ENCODE measurements at regions not wholly inside any gene's neighbourhood (a gene's known extent, or its start where the extent isn't known, plus 50 kb on each side); places are given as distances from the start of the nearest gene placed in this dataset.

- no peak for TF ChIP-seq CTCF (IDR thresholded peaks at IDR 0.05; ENCODE audit: insufficient read depth, low read length)
- DNase-seq (ENCODE audit: low read depth) = no peak
- H3K4me3 ChIP-seq (ENCODE audit: low read depth, low read length) = no peak overlapping the region
Observed at GRCh38 chr2:133972297-133972696, 281.6 kb upstream of the MGAT5 start.

- TF ChIP-seq CTCF (IDR thresholded peaks at IDR 0.05; ENCODE audit: insufficient read depth, low read length) = no peak
- no peak overlapping the region for H3K4me3 ChIP-seq (ENCODE audit: low read depth, low read length)
- DNase-seq (ENCODE audit: low read depth) = peak; percentile 76
Observed at GRCh38 chr2:133972786-133973185, 281.1 kb upstream of the MGAT5 start.

GRCh38 chr2:133974353-133974752 lies 279.5 kb upstream of the MGAT5 start:
- TF ChIP-seq CTCF (IDR thresholded peaks at IDR 0.05; ENCODE audit: insufficient read depth, low read length) = no peak
- no peak overlapping the region for H3K4me3 ChIP-seq (ENCODE audit: low read depth, low read length)
- no peak for DNase-seq (ENCODE audit: low read depth)

- H3K4me3 ChIP-seq (ENCODE audit: low read depth, low read length) = no peak overlapping the region
- no peak for TF ChIP-seq CTCF (IDR thresholded peaks at IDR 0.05; ENCODE audit: insufficient read depth, low read length)
- no peak for DNase-seq (ENCODE audit: low read depth)
Observed at GRCh38 chr2:133975135-133975534, 278.7 kb upstream of the MGAT5 start.

GRCh38 chr2:133975676-133976428 lies 278.0 kb upstream of the MGAT5 start:
- H3K4me3 ChIP-seq (ENCODE audit: low read depth, low read length) = no peak overlapping the region
- TF ChIP-seq CTCF (IDR thresholded peaks at IDR 0.05; ENCODE audit: insufficient read depth, low read length) = no peak
- no peak for DNase-seq (ENCODE audit: low read depth)

- no peak overlapping the region for H3K4me3 ChIP-seq (ENCODE audit: low read depth, low read length)
- no peak for TF ChIP-seq CTCF (IDR thresholded peaks at IDR 0.05; ENCODE audit: insufficient read depth, low read length)
- no peak for DNase-seq (ENCODE audit: low read depth)
Observed at GRCh38 chr2:133976659-133977058, 277.2 kb upstream of the MGAT5 start.

GRCh38 chr2:133977405-133977804 lies 276.5 kb upstream of the MGAT5 start:
- no peak overlapping the region for H3K4me3 ChIP-seq (ENCODE audit: low read depth, low read length)
- TF ChIP-seq CTCF (IDR thresholded peaks at IDR 0.05; ENCODE audit: insufficient read depth, low read length) = no peak
- no peak for DNase-seq (ENCODE audit: low read depth)
